ENCODE measurements at regions not wholly inside any gene's neighbourhood (a gene's known extent, or its start where the extent isn't known, plus 50 kb on each side); places are given as distances from the start of the nearest gene placed in this dataset.

GRCh38 chr6:141624301-141624700, 508.4 kb upstream of the GJE1 start:
- TF ChIP-seq CTCF (IDR thresholded peaks at IDR 0.05) (no peak), POLR2A (IDR thresholded peaks at IDR 0.05) (no peak)
